SK-N-MC (cell line): ENCODE measurements at regions not wholly inside any gene's neighbourhood (a gene's known extent, or its start where the extent isn't known, plus 50 kb on each side); places are given as distances from the start of the nearest gene placed in this dataset.
"Not testable (repeated sequence)": the region's sequence is repeated elsewhere in the genome, so short reads cannot be mapped to it uniquely, and the experiment has no call there.

Experiments used
- DNase-seq: peaks from one replicate; pipeline ENCODE4 v3.0.0-alpha.2; 2011; ENCODE audit warnings: low read depth, low spot score
- H3K27ac ChIP-seq: fragments of 200-600 bp; sonication (generic); 2 replicates; pipeline ENCODE4 v1.5.1; 2016; ENCODE audit warnings: mixed run types
- H3K36me3 ChIP-seq: fragments of 200-600 bp; sonication (generic); 2 replicates; pipeline ENCODE4 v1.6.1; 2017; ENCODE audit warnings: antibody characterized with exemption, low read length, mixed read lengths; ENCODE audit not compliant: insufficient read depth
- H3K4me3 ChIP-seq: fragments of 200-600 bp; sonication (generic); 2 replicates; pipeline ENCODE4 v1.5.1; 2016
- H3K9ac ChIP-seq: fragments of 200-600 bp; sonication (generic); 2 replicates; pipeline ENCODE4 v1.8.0; 2017; ENCODE audit warnings: mixed run types, mixed read lengths; ENCODE audit not compliant: insufficient read length
- H3K9me3 ChIP-seq: fragments of 200-600 bp; sonication (generic); 2 replicates; pipeline ENCODE4 v1.6.1; 2017; ENCODE audit warnings: low read depth, mild to moderate bottlenecking, antibody characterized with exemption, low read length, moderate library complexity, mixed read lengths
- EZH2 ChIP-seq: fragments of 200-600 bp; sonication (generic); IDR thresholded peaks from one replicate; pipeline ENCODE4 v1.6.1; 2017; ENCODE audit warnings: antibody characterized with exemption
- FOXP2 ChIP-seq: optimal IDR thresholded peaks from 2 replicates; pipeline ENCODE3; 2011; ENCODE audit warnings: mild to moderate bottlenecking, moderate library complexity; ENCODE audit not compliant: insufficient read depth; ENCODE audit errors: extremely low read length, control extremely low read depth
- POLR2AphosphoS5 ChIP-seq: IDR thresholded peaks from 2 replicates; pipeline ENCODE4 v1.6.1; 2012; ENCODE audit warnings: mild to moderate bottlenecking, low read depth, low read length, borderline replicate concordance

GRCh38 chr3:25911525-25912295 is 121.8 kb downstream of the OXSM start:
- Histone ChIP-seq H3K9ac (no peak overlapping the region), H3K36me3 (no peaks in the 10 kb centered on the region), H3K9me3 (no peaks in the 10 kb centered on the region), H3K27ac (no peak overlapping the region), H3K4me3 (no peak overlapping the region)
- TF ChIP-seq POLR2AphosphoS5, result no peak
- no peak for TF ChIP-seq EZH2
- no peak for TF ChIP-seq FOXP2
- no peak for DNase-seq

- H3K9me3 ChIP-seq, result no peaks in the 10 kb centered on the region
- no peak for DNase-seq
- H3K9ac ChIP-seq, result no peak overlapping the region
- H3K27ac ChIP-seq, result no peak overlapping the region
- no peaks in the 10 kb centered on the region for H3K36me3 ChIP-seq
- H3K4me3 ChIP-seq, result no peak overlapping the region
- TF ChIP-seq FOXP2, result no peak
- no peak for TF ChIP-seq POLR2AphosphoS5
These were observed 123.3 kb downstream of the OXSM start for GRCh38 chr3:25913179-25913578.

GRCh38 chr3:25915673-25916072 is 125.8 kb downstream of the OXSM start:
- DNase-seq, result no peak
- no peaks in the 10 kb centered on the region for H3K36me3 ChIP-seq
- H3K9ac ChIP-seq, result no peak overlapping the region
- H3K4me3 ChIP-seq, result no peak overlapping the region
- no peaks in the 10 kb centered on the region for H3K9me3 ChIP-seq
- no peak overlapping the region for H3K27ac ChIP-seq
- TF ChIP-seq POLR2AphosphoS5 (no peak), EZH2 (no peak), FOXP2 (no peak)

- no peak for TF ChIP-seq EZH2
- no peak for TF ChIP-seq POLR2AphosphoS5
- TF ChIP-seq FOXP2, result no peak
- no peak overlapping the region for H3K4me3 ChIP-seq
- H3K36me3 ChIP-seq, result no peaks in the 10 kb centered on the region
- no peak overlapping the region for H3K9ac ChIP-seq
- no peaks in the 10 kb centered on the region for H3K9me3 ChIP-seq
- H3K27ac ChIP-seq, result no peak overlapping the region
- DNase-seq, result no peak
These were observed 126.4 kb downstream of the OXSM start for GRCh38 chr3:25916321-25916720.

DNA sequence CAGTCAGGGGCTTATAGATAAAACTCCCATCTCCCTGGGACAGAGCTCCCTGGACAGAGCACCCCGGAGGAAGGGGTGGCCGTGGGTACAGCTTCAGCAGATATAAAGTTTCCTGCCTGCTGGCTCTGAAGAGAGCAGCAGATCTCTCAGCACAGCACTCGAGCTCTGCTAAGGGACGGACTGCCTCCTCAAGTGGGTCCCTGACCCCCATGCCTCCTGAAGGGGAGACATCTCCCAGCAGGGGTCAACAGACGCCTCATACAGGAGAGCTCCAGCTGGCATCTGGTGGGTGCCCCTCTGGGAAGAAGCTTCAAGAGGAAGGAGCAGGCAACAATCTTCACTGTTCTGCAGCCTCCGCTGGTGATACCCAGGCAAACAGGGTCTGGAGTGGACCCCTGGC is 142.1 kb downstream of the OXSM start:
- H3K36me3 ChIP-seq, H3K9ac ChIP-seq, H3K27ac ChIP-seq, H3K9me3 ChIP-seq, DNase-seq, H3K4me3 ChIP-seq: not testable (repeated sequence)

- H3K9ac ChIP-seq, result no peak overlapping the region
- TF ChIP-seq FOXP2 (no peak), POLR2AphosphoS5 (no peak), EZH2 (no peak)
- H3K9me3 ChIP-seq, result no peaks in the 10 kb centered on the region
- H3K27ac ChIP-seq, result no peak overlapping the region
- DNase-seq, result no peak
- no peak overlapping the region for H3K4me3 ChIP-seq
- no peaks in the 10 kb centered on the region for H3K36me3 ChIP-seq
These were observed 148.9 kb downstream of the OXSM start for GRCh38 chr3:25938566-25939325.

DNA sequence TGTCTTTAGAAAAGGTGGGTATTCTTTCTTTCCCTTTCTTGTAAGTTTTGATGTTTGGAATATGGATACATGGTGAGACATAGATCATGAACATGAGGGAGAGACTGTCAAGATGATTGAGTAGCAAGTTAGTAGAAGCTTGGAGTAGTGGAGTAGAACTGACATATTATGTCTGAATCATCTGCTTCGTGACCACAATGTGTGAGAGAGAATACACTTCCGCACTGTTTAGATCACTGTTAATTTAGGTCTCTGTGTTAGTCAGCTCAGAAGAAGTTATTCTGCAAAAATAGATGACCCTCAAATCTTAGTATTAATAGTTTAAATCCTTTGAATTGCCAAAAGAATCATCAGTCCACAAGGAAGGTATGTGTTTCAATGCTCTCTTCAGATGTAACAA is 151.0 kb downstream of the OXSM start:
- TF ChIP-seq FOXP2 (no peak), POLR2AphosphoS5 (no peak), EZH2 (no peak)
- Histone ChIP-seq H3K9ac (no peak overlapping the region), H3K36me3 (no peaks in the 10 kb centered on the region), H3K9me3 (no peaks in the 10 kb centered on the region), H3K27ac (no peak overlapping the region), H3K4me3 (no peak overlapping the region)
- DNase-seq, result no peak

DNA sequence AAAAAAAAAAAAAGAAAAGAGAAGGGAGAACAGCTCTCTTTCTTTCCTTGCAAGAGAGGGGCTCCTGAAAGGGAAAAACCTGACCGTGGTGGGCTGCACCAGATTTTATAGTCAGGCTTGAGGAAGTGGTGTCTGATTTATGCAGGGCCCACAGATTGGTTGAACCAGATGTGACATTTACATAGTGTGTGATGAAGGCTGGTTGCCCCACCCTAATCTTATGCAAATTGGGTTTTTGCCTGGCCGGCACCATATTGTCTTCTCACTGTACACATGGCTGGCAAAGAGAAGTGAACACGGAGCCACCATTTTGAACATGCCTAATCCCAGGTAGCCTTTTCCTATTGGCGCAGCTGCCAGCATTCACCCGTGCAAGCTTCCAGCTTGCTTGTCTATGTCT is 154.4 kb downstream of the OXSM start:
- no peak for TF ChIP-seq FOXP2
- no peak for TF ChIP-seq EZH2
- no peak for TF ChIP-seq POLR2AphosphoS5
- no peak overlapping the region for H3K4me3 ChIP-seq
- no peaks in the 10 kb centered on the region for H3K36me3 ChIP-seq
- no peak overlapping the region for H3K9ac ChIP-seq
- H3K9me3 ChIP-seq, result no peaks in the 10 kb centered on the region
- H3K27ac ChIP-seq, result peak overlapping the region; percentile 67; the same call in 1 of the 2 replicates
- DNase-seq, result no peak

- TF ChIP-seq POLR2AphosphoS5 (no peak), EZH2 (no peak), FOXP2 (no peak)
- no peak overlapping the region for H3K27ac ChIP-seq
These were observed 155.5 kb downstream of the OXSM start for GRCh38 chr3:25945366-25945765.

More at GRCh38 chr3:25945366-25945765, 155.5 kb downstream of the OXSM start:
- Histone ChIP-seq H3K9me3 (no peaks in the 10 kb centered on the region), H3K36me3 (no peaks in the 10 kb centered on the region), H3K9ac (no peak overlapping the region), H3K4me3 (no peak overlapping the region)
- DNase-seq, result no peak
